ENCODE measurements at regions not wholly inside any gene's neighbourhood (a gene's known extent, or its start where the extent isn't known, plus 50 kb on each side); places are given as distances from the start of the nearest gene placed in this dataset.

GRCh38 chr3:125645616-125646015, 50.3 kb upstream of the OSBPL11 start:
- no peak overlapping the region for H3K4me3 ChIP-seq (ENCODE audit: low read depth, low read length)
- TF ChIP-seq CTCF (IDR thresholded peaks at IDR 0.05; ENCODE audit: borderline replicate concordance, insufficient read depth, low read depth, low read length): no peak

GRCh38 chr3:125646581-125646980, 51.3 kb upstream of the OSBPL11 start:
- no peak overlapping the region for H3K4me3 ChIP-seq (ENCODE audit: low read depth, low read length)
- TF ChIP-seq CTCF (IDR thresholded peaks at IDR 0.05; ENCODE audit: borderline replicate concordance, insufficient read depth, low read depth, low read length): no peak

GRCh38 chr3:125647318-125648014, 52.2 kb upstream of the OSBPL11 start:
- H3K4me3 ChIP-seq (ENCODE audit: low read depth, low read length): no peak overlapping the region
- no peak for TF ChIP-seq CTCF (IDR thresholded peaks at IDR 0.05; ENCODE audit: borderline replicate concordance, insufficient read depth, low read depth, low read length)

GRCh38 chr3:125651244-125651643, 55.9 kb upstream of the OSBPL11 start:
- no peak for TF ChIP-seq CTCF (IDR thresholded peaks at IDR 0.05; ENCODE audit: borderline replicate concordance, insufficient read depth, low read depth, low read length)
- no peak overlapping the region for H3K4me3 ChIP-seq (ENCODE audit: low read depth, low read length)

- H3K4me3 ChIP-seq (ENCODE audit: low read depth, low read length): no peak overlapping the region
- no peak for TF ChIP-seq CTCF (IDR thresholded peaks at IDR 0.05; ENCODE audit: borderline replicate concordance, insufficient read depth, low read depth, low read length)
These were observed 57.1 kb upstream of the OSBPL11 start for GRCh38 chr3:125652349-125652748.

GRCh38 chr3:125654526-125654925, 59.2 kb upstream of the OSBPL11 start:
- no peak for TF ChIP-seq CTCF (IDR thresholded peaks at IDR 0.05; ENCODE audit: borderline replicate concordance, insufficient read depth, low read depth, low read length)
- H3K4me3 ChIP-seq (ENCODE audit: low read depth, low read length): no peak overlapping the region

GRCh38 chr3:125662675-125663074, 67.4 kb upstream of the OSBPL11 start:
- H3K4me3 ChIP-seq (ENCODE audit: low read depth, low read length): no peak overlapping the region
- no peak for TF ChIP-seq CTCF (IDR thresholded peaks at IDR 0.05; ENCODE audit: borderline replicate concordance, insufficient read depth, low read depth, low read length)

Measured in GM12875 (cell line).